ENCODE measurements at regions not wholly inside any gene's neighbourhood (a gene's known extent, or its start where the extent isn't known, plus 50 kb on each side); places are given as distances from the start of the nearest gene placed in this dataset.

DNA sequence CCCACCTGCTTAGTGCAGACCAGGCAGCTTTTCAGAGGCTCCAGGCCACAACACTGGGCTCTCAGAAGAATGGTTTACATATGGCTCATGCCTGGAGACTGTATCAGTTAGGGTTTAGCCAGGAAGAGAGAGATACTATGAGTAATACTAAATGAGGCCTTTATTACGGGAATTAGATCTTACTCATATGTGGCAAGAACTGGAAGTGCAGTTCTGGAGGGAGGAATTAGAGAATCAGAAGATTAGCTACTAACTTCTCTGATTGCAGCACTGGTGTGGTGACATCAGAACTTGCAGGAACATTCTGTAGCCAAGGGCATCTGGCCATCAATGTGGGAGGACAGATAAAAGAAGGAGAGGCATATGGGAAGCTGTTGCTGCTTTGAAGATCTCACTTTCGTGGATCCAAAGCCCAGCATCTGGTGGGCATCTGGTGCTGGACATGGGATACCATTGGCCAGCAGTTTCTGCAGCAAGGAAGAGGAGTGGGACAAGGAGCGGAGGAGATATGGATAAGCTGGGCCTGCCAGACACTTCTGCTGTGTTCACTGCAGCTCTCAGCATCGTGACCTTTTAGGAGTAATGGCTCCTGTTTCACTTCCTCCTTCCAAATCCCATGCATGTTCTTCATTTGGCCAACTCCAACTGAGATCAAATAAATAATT, 248.5 kb downstream of the BTBD3 start:
- in situ Hi-C loops (cut with HindIII; ENCODE audit: low pct_ligation_motif_present, low pct_unique_long_range_greater_than_20kb, low sequenced_read_pairs) = no loop called here

GRCh38 chr20:12170406-12170805, 252.7 kb downstream of the BTBD3 start:
- in situ Hi-C loops (cut with HindIII; ENCODE audit: low pct_ligation_motif_present, low pct_unique_long_range_greater_than_20kb, low sequenced_read_pairs) = no loop called here
- no peak for DNase-seq

More for the DNA sequence above, 248.5 kb downstream of the BTBD3 start:
- no peak for DNase-seq

DNA sequence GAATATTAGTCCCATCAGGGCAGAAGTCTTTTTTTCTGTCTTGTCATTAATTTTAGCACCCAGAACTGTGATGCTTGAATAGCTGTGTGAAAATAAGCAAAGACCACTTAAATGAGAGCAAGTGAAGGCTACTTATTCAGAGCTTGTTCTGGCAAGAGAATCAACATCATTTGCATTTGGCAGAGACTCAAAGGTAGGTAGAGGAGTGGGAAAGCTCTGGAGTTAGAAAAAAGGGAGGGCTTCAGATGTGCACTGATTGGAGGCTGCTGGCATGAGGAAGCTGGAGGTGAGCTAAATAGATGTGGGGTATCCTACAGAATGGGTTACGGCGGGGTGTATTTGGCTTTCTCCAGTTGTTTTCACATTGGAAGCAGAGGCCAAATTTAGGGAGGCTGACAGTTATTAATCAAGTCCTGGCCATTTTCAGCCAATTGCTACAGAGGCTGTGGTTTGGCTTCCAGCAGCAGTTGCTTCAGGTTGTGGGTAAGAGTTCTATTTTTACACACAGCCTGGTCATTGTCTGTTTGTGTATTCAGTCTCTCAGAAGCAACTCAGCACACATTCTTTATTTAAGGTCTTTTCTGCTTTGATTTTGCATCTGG, 254.3 kb downstream of the BTBD3 start:
- in situ Hi-C loops (cut with HindIII; ENCODE audit: low pct_ligation_motif_present, low pct_unique_long_range_greater_than_20kb, low sequenced_read_pairs) = no loop called here
- DNase-seq = no peak

GRCh38 chr20:12173347-12174012, 255.8 kb downstream of the BTBD3 start:
- in situ Hi-C loops (cut with HindIII; ENCODE audit: low pct_ligation_motif_present, low pct_unique_long_range_greater_than_20kb, low sequenced_read_pairs) = no loop called here
- DNase-seq = no peak

DNA sequence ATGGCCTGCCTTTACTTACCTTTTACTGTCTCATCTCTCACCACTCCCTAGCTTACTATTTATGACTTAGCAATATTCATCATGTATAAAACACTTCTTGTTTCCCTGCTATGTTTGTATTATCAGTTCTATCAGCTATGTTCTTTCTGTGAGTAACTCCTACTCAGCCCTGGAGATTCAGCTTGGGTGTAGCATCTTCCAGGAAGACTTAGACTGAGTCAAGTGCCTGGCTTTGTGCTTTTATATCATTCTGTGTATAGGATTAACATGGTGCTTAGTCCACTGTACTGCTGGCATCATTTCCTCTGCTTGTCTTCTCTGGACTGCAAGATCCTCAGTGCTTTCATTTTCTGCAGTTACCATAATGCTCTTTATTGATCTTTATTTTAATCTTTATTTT, 257.8 kb downstream of the BTBD3 start:
- no peak for DNase-seq
- in situ Hi-C loops (cut with HindIII; ENCODE audit: low pct_ligation_motif_present, low pct_unique_long_range_greater_than_20kb, low sequenced_read_pairs) = no loop called here

DNA sequence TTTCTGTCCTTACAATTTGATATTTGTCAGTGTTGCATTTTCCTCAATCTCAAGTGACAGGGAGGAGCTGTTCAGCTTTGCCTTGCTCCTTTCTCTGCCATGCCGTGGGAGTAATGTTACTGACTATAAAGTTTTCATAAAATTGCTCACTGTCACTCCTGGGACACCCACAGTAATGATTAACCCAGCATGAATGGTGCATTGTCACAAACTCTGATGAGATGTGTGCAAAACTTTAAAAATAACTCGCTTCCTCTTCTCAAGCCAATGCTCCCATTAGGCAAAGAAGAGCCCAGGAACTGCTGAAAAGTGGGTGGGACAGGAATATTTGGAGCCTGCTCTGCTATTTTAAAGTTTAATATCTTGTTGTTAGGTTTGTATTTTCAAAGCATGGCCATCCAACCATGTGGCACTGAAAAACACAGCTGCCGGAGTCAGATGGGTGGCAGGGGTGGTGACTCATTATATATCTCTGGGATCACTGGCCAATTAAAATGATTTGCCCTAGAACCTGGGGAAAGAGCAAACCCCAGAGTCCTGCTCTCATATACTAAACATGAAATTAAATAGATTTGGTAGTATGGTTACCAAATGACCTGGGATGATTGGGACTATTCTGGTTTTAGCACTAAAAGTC, 260.1 kb downstream of the BTBD3 start:
- in situ Hi-C loops (cut with HindIII; ENCODE audit: low pct_ligation_motif_present, low pct_unique_long_range_greater_than_20kb, low sequenced_read_pairs) = no loop called here
- no peak for DNase-seq

DNA sequence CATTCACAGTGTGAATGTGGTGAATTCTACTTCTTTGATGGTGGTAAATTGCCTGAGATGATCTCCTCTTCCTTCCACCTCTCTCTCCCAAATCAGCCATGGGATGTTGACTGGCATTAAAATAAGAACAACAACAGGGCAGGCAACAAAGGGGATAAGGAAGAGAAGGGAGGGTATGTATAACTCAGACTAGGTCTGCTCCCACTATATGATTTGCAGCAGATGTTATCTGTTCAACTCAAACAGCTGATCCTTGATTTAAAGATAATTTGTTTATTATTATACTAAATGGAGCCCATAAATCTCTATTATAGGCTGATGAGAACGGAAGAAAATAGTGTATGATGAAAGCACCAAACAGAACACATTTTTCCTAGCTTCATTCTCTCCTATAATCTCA, 262.0 kb downstream of the BTBD3 start:
- no peak for DNase-seq
- in situ Hi-C loops (cut with HindIII; ENCODE audit: low pct_ligation_motif_present, low pct_unique_long_range_greater_than_20kb, low sequenced_read_pairs) = no loop called here

- no peak for DNase-seq
- in situ Hi-C loops (cut with HindIII; ENCODE audit: low pct_ligation_motif_present, low pct_unique_long_range_greater_than_20kb, low sequenced_read_pairs) = no loop called here
These were observed 262.5 kb downstream of the BTBD3 start for GRCh38 chr20:12180107-12180661.

- DNase-seq = no peak
- in situ Hi-C loops (cut with HindIII; ENCODE audit: low pct_ligation_motif_present, low pct_unique_long_range_greater_than_20kb, low sequenced_read_pairs) = no loop called here
These were observed 280.6 kb downstream of the BTBD3 start for GRCh38 chr20:12198281-12198680.

GRCh38 chr20:12199703-12200102, 282.0 kb downstream of the BTBD3 start:
- DNase-seq = no peak
- in situ Hi-C loops (cut with HindIII; ENCODE audit: low pct_ligation_motif_present, low pct_unique_long_range_greater_than_20kb, low sequenced_read_pairs) = no loop called here

DNA sequence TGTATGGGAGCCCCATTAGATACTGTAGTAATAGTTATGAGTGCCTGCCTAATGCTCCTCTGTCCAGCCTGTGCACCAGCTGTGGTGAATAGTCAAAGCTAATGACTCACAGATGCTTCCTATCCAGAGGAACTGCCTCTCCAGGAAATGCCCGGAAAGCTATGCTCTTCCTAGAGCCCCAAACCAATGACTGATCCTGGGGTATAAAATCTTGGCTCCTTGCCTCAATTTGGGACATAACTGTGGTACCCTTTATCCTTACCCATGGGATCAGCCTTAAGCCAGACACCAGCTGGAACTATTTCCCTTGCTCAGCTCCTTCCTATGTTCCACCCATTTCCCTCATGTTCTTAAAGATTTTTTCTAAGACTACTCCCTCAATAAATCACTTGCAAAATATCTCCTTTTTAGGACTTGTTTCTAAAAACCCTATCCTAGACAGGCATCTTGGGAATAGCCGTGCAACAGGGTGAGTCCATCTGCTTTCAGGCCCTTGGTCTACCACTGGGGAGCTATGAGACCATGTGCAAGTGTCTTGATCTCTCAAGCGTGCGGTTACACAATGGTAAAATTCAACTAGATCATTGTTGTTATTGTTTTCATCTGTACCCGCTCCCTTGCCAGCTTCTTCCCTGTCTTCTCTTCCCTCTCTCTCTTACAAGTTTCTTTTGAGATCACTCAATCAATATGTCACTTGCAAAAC, 283.7 kb downstream of the BTBD3 start:
- in situ Hi-C loops (cut with HindIII; ENCODE audit: low pct_ligation_motif_present, low pct_unique_long_range_greater_than_20kb, low sequenced_read_pairs) = no loop called here
- DNase-seq = no peak

- no peak for DNase-seq
- in situ Hi-C loops (cut with HindIII; ENCODE audit: low pct_ligation_motif_present, low pct_unique_long_range_greater_than_20kb, low sequenced_read_pairs) = no loop called here
These were observed 285.7 kb downstream of the BTBD3 start for GRCh38 chr20:12203399-12203798.

- DNase-seq = no peak
These were observed 286.3 kb downstream of the BTBD3 start for GRCh38 chr20:12203981-12204380.

DNA sequence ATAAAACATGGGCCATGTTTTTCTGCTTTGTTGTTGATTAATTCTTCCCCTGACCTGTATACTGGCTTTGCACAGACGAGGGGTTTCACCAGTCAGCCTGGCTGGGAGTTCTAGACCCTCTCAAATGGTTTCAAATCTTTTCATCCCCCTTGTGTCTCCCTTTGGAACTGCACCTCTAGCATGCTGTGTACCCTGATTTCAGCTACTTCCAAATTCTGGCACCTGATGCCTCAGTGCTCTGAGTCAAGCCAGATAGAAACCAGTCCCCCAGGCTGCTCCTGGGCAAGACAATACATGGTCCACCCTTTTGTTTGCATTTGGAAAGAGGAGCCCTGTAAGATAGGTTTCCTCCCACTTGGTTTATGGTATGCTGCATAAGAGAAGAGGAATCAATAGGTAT, 290.2 kb downstream of the BTBD3 start:
- in situ Hi-C loops (cut with HindIII; ENCODE audit: low pct_ligation_motif_present, low pct_unique_long_range_greater_than_20kb, low sequenced_read_pairs) = no loop called here
- peak; percentile 45 for DNase-seq

More at GRCh38 chr20:12203981-12204380, 286.3 kb downstream of the BTBD3 start:
- in situ Hi-C loops (cut with HindIII; ENCODE audit: low pct_ligation_motif_present, low pct_unique_long_range_greater_than_20kb, low sequenced_read_pairs) = no loop called here

DNA sequence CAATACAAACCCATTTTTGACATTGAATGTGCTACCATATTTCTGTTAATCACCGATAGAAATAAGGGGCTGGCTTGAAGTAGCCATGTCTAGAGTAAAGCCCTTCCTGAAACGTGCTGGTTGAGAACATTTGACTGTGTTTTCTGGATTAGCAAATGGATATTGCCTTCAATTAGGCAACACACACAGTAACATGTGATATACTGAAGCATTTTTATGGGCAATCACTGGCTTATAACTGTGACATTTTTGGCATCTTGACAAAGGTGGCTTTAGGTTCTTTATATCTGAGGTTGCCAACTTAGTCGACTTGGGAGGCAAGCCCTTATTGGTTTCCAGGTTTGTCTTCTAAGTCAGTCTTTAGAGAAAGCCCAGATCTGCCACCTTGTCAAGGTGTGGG, 292.9 kb downstream of the BTBD3 start:
- in situ Hi-C loops (cut with HindIII; ENCODE audit: low pct_ligation_motif_present, low pct_unique_long_range_greater_than_20kb, low sequenced_read_pairs) = no loop called here
- no peak for DNase-seq

GRCh38 chr20:12211361-12211760, 293.7 kb downstream of the BTBD3 start:
- in situ Hi-C loops (cut with HindIII; ENCODE audit: low pct_ligation_motif_present, low pct_unique_long_range_greater_than_20kb, low sequenced_read_pairs) = no loop called here
- DNase-seq = no peak

DNA sequence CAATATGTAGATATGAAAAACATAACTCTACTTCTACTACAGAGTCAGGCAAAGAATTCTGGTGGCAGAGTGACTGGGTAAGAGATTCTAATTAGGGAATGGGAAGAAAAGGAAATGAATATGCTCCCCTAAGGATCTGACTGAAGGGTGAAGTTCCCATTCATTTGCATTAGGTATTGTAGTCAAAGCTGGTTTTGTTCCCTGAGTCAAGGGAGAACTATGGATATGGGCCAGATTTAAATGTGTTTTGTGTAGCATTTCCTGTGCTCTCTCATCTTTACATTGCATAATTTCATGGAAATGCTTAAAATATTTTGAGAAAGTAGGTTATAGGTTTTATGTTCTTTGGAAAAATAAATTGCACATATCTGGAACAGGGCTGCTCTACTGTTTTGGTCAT, 299.7 kb downstream of the BTBD3 start:
- in situ Hi-C loops (cut with HindIII; ENCODE audit: low pct_ligation_motif_present, low pct_unique_long_range_greater_than_20kb, low sequenced_read_pairs) = no loop called here
- DNase-seq = no peak

DNA sequence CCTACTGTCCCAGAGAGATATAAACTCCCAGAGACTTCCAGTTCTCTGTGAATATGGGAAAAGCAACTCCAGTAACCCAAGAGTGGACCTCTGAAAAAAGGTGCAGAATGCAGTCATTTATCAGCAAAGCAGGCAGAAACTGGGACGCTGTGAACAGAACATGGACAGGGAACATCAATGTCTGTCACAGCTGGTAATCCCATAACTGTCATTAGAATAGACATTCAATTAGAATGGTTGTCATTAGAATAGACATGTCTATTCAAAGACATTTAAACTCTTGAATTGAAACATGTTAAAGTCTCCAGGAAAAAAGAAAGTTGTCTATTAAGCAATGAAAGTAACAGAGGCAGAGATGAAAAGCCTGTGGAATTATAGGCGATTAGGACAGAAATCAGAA, 302.1 kb downstream of the BTBD3 start:
- in situ Hi-C loops (cut with HindIII; ENCODE audit: low pct_ligation_motif_present, low pct_unique_long_range_greater_than_20kb, low sequenced_read_pairs) = no loop called here
- no peak for DNase-seq

DNA sequence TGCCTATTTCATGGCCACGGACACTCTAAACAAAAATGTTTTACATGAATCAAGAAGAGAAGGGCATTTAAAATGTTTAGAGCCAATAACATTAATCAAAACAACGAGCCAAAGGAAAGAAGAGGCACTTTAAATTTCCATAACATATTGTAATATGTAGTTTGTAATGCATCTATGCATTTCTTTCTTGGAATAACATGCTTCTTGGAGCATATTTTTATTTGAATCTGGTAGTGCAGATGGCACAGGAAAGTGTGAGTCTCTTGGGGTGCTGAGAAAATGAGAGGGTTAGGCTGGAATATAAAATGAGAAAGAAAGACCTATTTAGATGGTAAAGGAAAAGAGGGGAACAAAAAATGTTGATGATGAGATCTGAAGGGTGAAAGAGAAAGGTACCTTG, 305.4 kb downstream of the BTBD3 start:
- in situ Hi-C loops (cut with HindIII; ENCODE audit: low pct_ligation_motif_present, low pct_unique_long_range_greater_than_20kb, low sequenced_read_pairs) = no loop called here
- DNase-seq = no peak

Data from ACHN (cell line).